Keratinocyte (primary cell): ENCODE measurements at regions not wholly inside any gene's neighbourhood (a gene's known extent, or its start where the extent isn't known, plus 50 kb on each side); places are given as distances from the start of the nearest gene placed in this dataset.

Source experiments
- DNase-seq: peaks from one replicate; pipeline ENCODE4 v3.0.0-alpha.2; 2011; ENCODE audit warnings: low read depth, missing footprints, low spot score
- FAIRE-seq: peaks from 2 replicates; lab custom pipeline; 2011; peaks lifted over from hg19 to GRCh38; lab: Jason Lieb, UNC
- H2AFZ ChIP-seq: 2 replicates; pipeline ENCODE4 v1.6.0; 2012; ENCODE audit warnings: low read length, control low read depth, inconsistent platforms; ENCODE audit not compliant: control insufficient read depth
- H3K27ac ChIP-seq: 2 replicates; pipeline ENCODE4 v1.5.1; 2011; ENCODE audit warnings: low read length; ENCODE audit not compliant: control insufficient read depth, insufficient read depth
- H3K27me3 ChIP-seq: 3 replicates; pipeline ENCODE4 v1.6.0; 2011; ENCODE audit warnings: low read length; ENCODE audit not compliant: control insufficient read depth, insufficient read depth; ENCODE audit errors: extremely low read depth
- H3K36me3 ChIP-seq, 2 experiments: 2 replicates in 1 of 2; 3 replicates in 1 of 2; pipeline ENCODE4 v1.5.1; 2011; ENCODE audit warnings: low read length in 2 of 2, mild to moderate bottlenecking in 1 of 2; ENCODE audit not compliant: control insufficient read depth in 2 of 2, insufficient read depth in 2 of 2; ENCODE audit errors: extremely low read depth in 1 of 2
- H3K4me1 ChIP-seq: 3 replicates; pipeline ENCODE4 v1.5.1; 2011; ENCODE audit warnings: low read length; ENCODE audit not compliant: control insufficient read depth, insufficient read depth; ENCODE audit errors: extremely low read depth
- H3K4me2 ChIP-seq: 3 replicates; pipeline ENCODE4 v1.6.0; 2011; ENCODE audit warnings: low read depth, low read length; ENCODE audit not compliant: control insufficient read depth, insufficient read depth; ENCODE audit errors: extremely low read depth
- H3K4me3 ChIP-seq, 3 experiments: fragments of 200-600 bp in 1 of 3; sonication (generic) in 1 of 3; 2 replicates in 2 of 3; 3 replicates in 1 of 3; pipeline ENCODE4 v1.5.1; 2011 to 2016; ENCODE audit warnings: low read length in 3 of 3, mild to moderate bottlenecking in 3 of 3, control low read depth in 2 of 3, inconsistent platforms in 1 of 3, low read depth in 1 of 3, mixed read lengths in 1 of 3, mixed run types in 1 of 3, moderate library complexity in 1 of 3; ENCODE audit not compliant: control insufficient read depth in 2 of 3, insufficient read depth in 2 of 3; ENCODE audit errors: extremely low read depth in 1 of 3
- H3K79me2 ChIP-seq: 2 replicates; pipeline ENCODE4 v1.6.0; 2012; ENCODE audit warnings: low read length; ENCODE audit not compliant: control insufficient read depth, insufficient read depth
- H3K9ac ChIP-seq: 3 replicates; pipeline ENCODE4 v1.6.0; 2011; ENCODE audit warnings: low read length; ENCODE audit not compliant: control insufficient read depth, insufficient read depth; ENCODE audit errors: extremely low read depth
- H3K9me1 ChIP-seq: 3 replicates; pipeline ENCODE4 v1.6.0; 2011; ENCODE audit warnings: low read length; ENCODE audit not compliant: control insufficient read depth, insufficient read depth; ENCODE audit errors: extremely low read depth
- H3K9me3 ChIP-seq: 2 replicates; pipeline ENCODE4 v1.5.1; 2012; ENCODE audit warnings: low read depth, low read length; ENCODE audit not compliant: control insufficient read depth
- H4K20me1 ChIP-seq: 3 replicates; pipeline ENCODE4 v1.6.0; 2011; ENCODE audit warnings: low read length; ENCODE audit not compliant: control insufficient read depth, insufficient read depth; ENCODE audit errors: extremely low read depth
- CTCF ChIP-seq, 3 experiments: IDR thresholded peaks in 1 of 3; conservative IDR thresholded peaks in 1 of 3; optimal IDR thresholded peaks in 1 of 3; 2 replicates in 2 of 3; 3 replicates in 1 of 3; pipeline versions ENCODE3 to v1.5.1; 2011; ENCODE audit warnings: low read length in 3 of 3, mild to moderate bottlenecking in 3 of 3, moderate library complexity in 2 of 3, control low read depth in 1 of 3, inconsistent platforms in 1 of 3; ENCODE audit not compliant: insufficient read depth in 2 of 3; ENCODE audit errors: extremely low read depth in 1 of 3
- EZH2 ChIP-seq: IDR thresholded peaks from one replicate; pipeline ENCODE4 v1.6.1; 2012; ENCODE audit warnings: inconsistent platforms, mild to moderate bottlenecking, low read length, moderate library complexity
- dilution Hi-C: fragments of 300-500 bp; cut with MboI; formaldehyde crosslinking; loops from one replicate; pipeline ENCODE4 v1.7.0; 2020; ENCODE audit warnings: low sequenced_read_pairs; ENCODE audit not compliant: extremely low pct_ligation_motif_present

GRCh38 chr2:126372406-126372805 is 283.6 kb upstream of the GYPC start:
- H3K36me3 ChIP-seq = no peaks in the 10 kb centered on the region
- H3K27ac ChIP-seq = no peak overlapping the region
- no peaks in the 10 kb centered on the region for H3K27me3 ChIP-seq
- TF ChIP-seq EZH2 (no peak), CTCF (optimal IDR thresholded peaks at IDR 0.05 in 1 of 3, IDR thresholded peaks at IDR 0.05 in 1 of 3, conservative IDR thresholded peaks at IDR 0.05 in 1 of 3; ENCODE audit: extremely low read depth in 1 of 3, insufficient read depth in 2 of 3, low read length in 3 of 3) (no peak)
- H3K4me1 ChIP-seq = no peaks in the 10 kb centered on the region
- no peaks in the 10 kb centered on the region for H3K79me2 ChIP-seq
- DNase-seq (no peak), FAIRE-seq (no peak)
- no peaks in the 10 kb centered on the region for H4K20me1 ChIP-seq
- no peak overlapping the region for H3K4me3 ChIP-seq
- no peak overlapping the region for H3K9ac ChIP-seq
- peaks cover 6% of the 10 kb centered on the region for H3K9me3 ChIP-seq
- H3K9me1 ChIP-seq = no peaks in the 10 kb centered on the region
- H3K4me2 ChIP-seq = no peak overlapping the region
- dilution Hi-C loops = no loop called here
- no peak overlapping the region for H2AFZ ChIP-seq

- Histone ChIP-seq H3K4me2 (no peak overlapping the region), H3K9ac (no peak overlapping the region), H3K27ac (no peak overlapping the region), H2AFZ (no peak overlapping the region), H3K36me3 (no peaks in the 10 kb centered on the region), H3K27me3 (no peaks in the 10 kb centered on the region), H3K4me3 (no peak overlapping the region), H4K20me1 (no peaks in the 10 kb centered on the region), H3K9me3 (peaks cover 2% of the 10 kb centered on the region), H3K4me1 (no peaks in the 10 kb centered on the region), H3K9me1 (no peaks in the 10 kb centered on the region), H3K79me2 (no peaks in the 10 kb centered on the region)
- no peak for DNase-seq
- dilution Hi-C loops = no loop called here
- TF ChIP-seq EZH2 = no peak
- no peak for TF ChIP-seq CTCF (optimal IDR thresholded peaks at IDR 0.05 in 1 of 3, IDR thresholded peaks at IDR 0.05 in 1 of 3, conservative IDR thresholded peaks at IDR 0.05 in 1 of 3; ENCODE audit: extremely low read depth in 1 of 3, insufficient read depth in 2 of 3, low read length in 3 of 3)
- FAIRE-seq = no peak
These were observed 277.8 kb upstream of the GYPC start for GRCh38 chr2:126378176-126378575.
